ENCODE measurements at regions not wholly inside any gene's neighbourhood (a gene's known extent, or its start where the extent isn't known, plus 50 kb on each side); places are given as distances from the start of the nearest gene placed in this dataset.

DNA sequence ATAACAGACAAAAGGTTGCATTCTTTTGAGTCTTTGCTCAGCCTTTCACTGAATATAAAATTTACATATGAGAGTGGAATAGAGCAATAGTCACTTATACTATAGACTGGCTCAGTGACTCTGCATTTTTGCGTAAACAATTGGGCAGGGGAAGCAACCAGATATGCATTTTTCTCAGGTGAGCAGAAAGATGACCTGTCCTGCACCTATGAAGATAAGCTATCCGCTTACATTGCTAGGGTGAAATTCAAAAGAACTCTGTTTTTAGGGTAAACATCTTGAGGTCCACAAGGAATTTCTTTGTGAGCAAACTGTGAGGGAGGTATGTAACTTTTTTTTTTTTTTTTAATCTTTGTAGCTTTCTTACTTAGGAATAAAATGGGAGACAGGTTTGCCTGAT is 602.4 kb upstream of the PRKX start:
- POLR2A ChIA-PET = no interaction called here
- Histone ChIP-seq H4K20me1 (ENCODE audit: insufficient read depth) (no peaks in the 10 kb centered on the region), H3K36me3 (replicated peaks in 1 of 2; ENCODE audit: control insufficient read depth in 1 of 2, insufficient read depth in 2 of 2, low read length in 1 of 2) (no peaks in the 10 kb centered on the region), H2AFZ (ENCODE audit: low read depth) (no peak overlapping the region), H3F3A (replicated peaks; ENCODE audit: insufficient read depth) (no peaks in the 10 kb centered on the region), H3K4me2 (no peak overlapping the region), H3K9me2 (no peaks in the 10 kb centered on the region), H3K9me3 (no peaks in the 10 kb centered on the region), H3K4me1 (ENCODE audit: control insufficient read depth in 1 of 2, insufficient read depth in 2 of 2, low read depth in 1 of 2, low read length in 1 of 2) (no peaks in the 10 kb centered on the region), H3K4me3 (ENCODE audit: low read depth in 2 of 2, low read length in 1 of 2) (no peak overlapping the region), H3K27ac (ENCODE audit: low read depth in 2 of 2, low read length in 1 of 2) (no peak overlapping the region), H3K27me3 (ENCODE audit: insufficient read depth) (no peaks in the 10 kb centered on the region), H3K79me2 (ENCODE audit: insufficient read depth) (no peaks in the 10 kb centered on the region), H3K9ac (no peak overlapping the region)
- CTCF ChIA-PET = no interaction called here
- whole genome bisulfite sequencing (ENCODE audit: low lambda C conversion rate) = 6% methylated on average over 2 of the region's 2 CpGs
- no peak for TF ChIP-seq GABPA (IDR thresholded peaks at IDR 0.05; ENCODE audit: low read depth)
- TF ChIP-seq EZH2phosphoT487 (IDR thresholded peaks at IDR 0.05; ENCODE audit: borderline replicate concordance, low read depth) = no peak
- TF ChIP-seq FOXJ3 (CRISPR knock-in tag; IDR thresholded peaks at IDR 0.05) = no peak
- TF ChIP-seq, protein P1, sequence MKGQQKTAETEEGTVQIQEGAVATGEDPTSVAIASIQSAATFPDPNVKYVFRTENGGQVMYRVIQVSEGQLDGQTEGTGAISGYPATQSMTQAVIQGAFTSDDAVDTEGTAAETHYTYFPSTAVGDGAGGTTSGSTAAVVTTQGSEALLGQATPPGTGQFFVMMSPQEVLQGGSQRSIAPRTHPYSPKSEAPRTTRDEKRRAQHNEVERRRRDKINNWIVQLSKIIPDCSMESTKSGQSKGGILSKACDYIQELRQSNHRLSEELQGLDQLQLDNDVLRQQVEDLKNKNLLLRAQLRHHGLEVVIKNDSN (IDR thresholded peaks at IDR 0.05; ENCODE audit: borderline replicate concordance, low read depth) = no peak
- no peak for TF ChIP-seq SIN3A (IDR thresholded peaks at IDR 0.05; ENCODE audit: borderline replicate concordance, low read depth, low read length)
- TF ChIP-seq NFIC (IDR thresholded peaks at IDR 0.05; ENCODE audit: borderline replicate concordance) = no peak
- TF ChIP-seq, protein P2, sequence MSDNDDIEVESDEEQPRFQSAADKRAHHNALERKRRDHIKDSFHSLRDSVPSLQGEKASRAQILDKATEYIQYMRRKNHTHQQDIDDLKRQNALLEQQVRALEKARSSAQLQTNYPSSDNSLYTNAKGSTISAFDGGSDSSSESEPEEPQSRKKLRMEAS (IDR thresholded peaks at IDR 0.05; ENCODE audit: low read depth) = no peak
- no peak for TF ChIP-seq POLR2AphosphoS5 (IDR thresholded peaks at IDR 0.05; ENCODE audit: low read depth, low read length)
- TF ChIP-seq ELF1 (IDR thresholded peaks at IDR 0.05) = no peak
- no peak for TF ChIP-seq YY1 (IDR thresholded peaks at IDR 0.05; ENCODE audit: low read depth)
- TF ChIP-seq, protein P3, sequence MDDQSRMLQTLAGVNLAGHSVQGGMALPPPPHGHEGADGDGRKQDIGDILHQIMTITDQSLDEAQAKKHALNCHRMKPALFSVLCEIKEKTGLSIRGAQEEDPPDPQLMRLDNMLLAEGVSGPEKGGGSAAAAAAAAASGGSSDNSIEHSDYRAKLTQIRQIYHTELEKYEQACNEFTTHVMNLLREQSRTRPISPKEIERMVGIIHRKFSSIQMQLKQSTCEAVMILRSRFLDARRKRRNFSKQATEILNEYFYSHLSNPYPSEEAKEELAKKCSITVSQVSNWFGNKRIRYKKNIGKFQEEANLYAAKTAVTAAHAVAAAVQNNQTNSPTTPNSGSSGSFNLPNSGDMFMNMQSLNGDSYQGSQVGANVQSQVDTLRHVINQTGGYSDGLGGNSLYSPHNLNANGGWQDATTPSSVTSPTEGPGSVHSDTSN (IDR thresholded peaks at IDR 0.05) = no peak
- TF ChIP-seq SMC3 (IDR thresholded peaks at IDR 0.05; ENCODE audit: low read depth, low read length) = no peak
- TF ChIP-seq CHD2 (IDR thresholded peaks at IDR 0.05; ENCODE audit: low read length, partially characterized antibody) = no peak
- TF ChIP-seq RCOR1 (IDR thresholded peaks at IDR 0.05; ENCODE audit: low read length) = no peak
- TF ChIP-seq, protein P4, sequence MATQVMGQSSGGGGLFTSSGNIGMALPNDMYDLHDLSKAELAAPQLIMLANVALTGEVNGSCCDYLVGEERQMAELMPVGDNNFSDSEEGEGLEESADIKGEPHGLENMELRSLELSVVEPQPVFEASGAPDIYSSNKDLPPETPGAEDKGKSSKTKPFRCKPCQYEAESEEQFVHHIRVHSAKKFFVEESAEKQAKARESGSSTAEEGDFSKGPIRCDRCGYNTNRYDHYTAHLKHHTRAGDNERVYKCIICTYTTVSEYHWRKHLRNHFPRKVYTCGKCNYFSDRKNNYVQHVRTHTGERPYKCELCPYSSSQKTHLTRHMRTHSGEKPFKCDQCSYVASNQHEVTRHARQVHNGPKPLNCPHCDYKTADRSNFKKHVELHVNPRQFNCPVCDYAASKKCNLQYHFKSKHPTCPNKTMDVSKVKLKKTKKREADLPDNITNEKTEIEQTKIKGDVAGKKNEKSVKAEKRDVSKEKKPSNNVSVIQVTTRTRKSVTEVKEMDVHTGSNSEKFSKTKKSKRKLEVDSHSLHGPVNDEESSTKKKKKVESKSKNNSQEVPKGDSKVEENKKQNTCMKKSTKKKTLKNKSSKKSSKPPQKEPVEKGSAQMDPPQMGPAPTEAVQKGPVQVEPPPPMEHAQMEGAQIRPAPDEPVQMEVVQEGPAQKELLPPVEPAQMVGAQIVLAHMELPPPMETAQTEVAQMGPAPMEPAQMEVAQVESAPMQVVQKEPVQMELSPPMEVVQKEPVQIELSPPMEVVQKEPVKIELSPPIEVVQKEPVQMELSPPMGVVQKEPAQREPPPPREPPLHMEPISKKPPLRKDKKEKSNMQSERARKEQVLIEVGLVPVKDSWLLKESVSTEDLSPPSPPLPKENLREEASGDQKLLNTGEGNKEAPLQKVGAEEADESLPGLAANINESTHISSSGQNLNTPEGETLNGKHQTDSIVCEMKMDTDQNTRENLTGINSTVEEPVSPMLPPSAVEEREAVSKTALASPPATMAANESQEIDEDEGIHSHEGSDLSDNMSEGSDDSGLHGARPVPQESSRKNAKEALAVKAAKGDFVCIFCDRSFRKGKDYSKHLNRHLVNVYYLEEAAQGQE (IDR thresholded peaks at IDR 0.05; ENCODE audit: low read depth, low read length) = no peak
- DNase-seq = no peak

Data from SK-N-SH (cell line).